Nephron (organoid): ENCODE measurements at regions not wholly inside any gene's neighbourhood (a gene's known extent, or its start where the extent isn't known, plus 50 kb on each side); places are given as distances from the start of the nearest gene placed in this dataset.
A peak's percentile ranks its signal among the peaks of the same experiment; 100 is the strongest.

Experiments
- H3K27ac Mint-ChIP-seq, 3 experiments: 2 replicates each; pipeline ENCODE4 v1.8.0; 2020; ENCODE audit warnings: mixed read lengths in 3 of 3, mild to moderate bottlenecking in 2 of 3, moderate library complexity in 1 of 3
- H3K27me3 Mint-ChIP-seq: 2 replicates; pipeline ENCODE4 v1.8.0; 2021; ENCODE audit warnings: low read depth, mild to moderate bottlenecking, moderate library complexity, mixed read lengths
- H3K36me3 Mint-ChIP-seq: 2 replicates; pipeline ENCODE4 v1.8.0; 2020; ENCODE audit warnings: low read depth, mixed read lengths
- H3K4me1 Mint-ChIP-seq: 2 replicates; pipeline ENCODE4 v1.8.0; 2020; ENCODE audit warnings: mixed read lengths
- H3K4me3 Mint-ChIP-seq, 3 experiments: 2 replicates each; pipeline ENCODE4 v1.8.0; 2020; ENCODE audit warnings: mild to moderate bottlenecking in 3 of 3, mixed read lengths in 3 of 3, moderate library complexity in 2 of 3
- H3K9me3 Mint-ChIP-seq: 2 replicates; pipeline ENCODE4 v1.8.0; 2020; ENCODE audit warnings: mixed read lengths
- TF ChIP-seq, protein P1 (sequence below), 3 experiments: fragments of 200-600 bp; sonication (generic); IDR thresholded peaks; one replicate each; pipeline ENCODE4 v1.5.0; 2021; ENCODE audit warnings: antibody characterized with exemption in 3 of 3; ENCODE audit not compliant: unreplicated experiment in 3 of 3

DNA sequence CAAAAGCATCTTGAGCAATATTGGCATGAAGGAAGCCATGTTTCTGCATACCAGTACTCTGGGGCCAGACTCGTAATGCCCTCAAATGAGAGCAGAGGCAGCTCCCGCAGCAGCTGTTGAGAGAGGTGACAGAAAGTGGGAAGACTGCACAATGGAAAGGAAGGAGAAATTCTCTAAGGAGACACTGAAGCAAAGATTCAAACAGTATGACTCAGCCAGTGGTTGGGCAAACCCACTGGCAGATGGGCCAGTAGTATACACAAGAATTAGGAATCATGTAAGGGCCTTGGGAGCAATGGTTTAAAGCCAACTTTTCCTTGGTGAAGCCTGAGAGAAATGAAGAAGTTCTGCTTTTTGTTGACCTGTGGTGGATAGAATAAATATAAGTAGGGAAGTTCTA lies 2092.7 kb upstream of the PIK3C3 start:
- peaks cover 2% of the 10 kb centered on the region for H3K9me3 Mint-ChIP-seq
- no peak overlapping the region for H3K27ac Mint-ChIP-seq
- no peaks in the 10 kb centered on the region for H3K36me3 Mint-ChIP-seq
- TF ChIP-seq, protein P1, sequence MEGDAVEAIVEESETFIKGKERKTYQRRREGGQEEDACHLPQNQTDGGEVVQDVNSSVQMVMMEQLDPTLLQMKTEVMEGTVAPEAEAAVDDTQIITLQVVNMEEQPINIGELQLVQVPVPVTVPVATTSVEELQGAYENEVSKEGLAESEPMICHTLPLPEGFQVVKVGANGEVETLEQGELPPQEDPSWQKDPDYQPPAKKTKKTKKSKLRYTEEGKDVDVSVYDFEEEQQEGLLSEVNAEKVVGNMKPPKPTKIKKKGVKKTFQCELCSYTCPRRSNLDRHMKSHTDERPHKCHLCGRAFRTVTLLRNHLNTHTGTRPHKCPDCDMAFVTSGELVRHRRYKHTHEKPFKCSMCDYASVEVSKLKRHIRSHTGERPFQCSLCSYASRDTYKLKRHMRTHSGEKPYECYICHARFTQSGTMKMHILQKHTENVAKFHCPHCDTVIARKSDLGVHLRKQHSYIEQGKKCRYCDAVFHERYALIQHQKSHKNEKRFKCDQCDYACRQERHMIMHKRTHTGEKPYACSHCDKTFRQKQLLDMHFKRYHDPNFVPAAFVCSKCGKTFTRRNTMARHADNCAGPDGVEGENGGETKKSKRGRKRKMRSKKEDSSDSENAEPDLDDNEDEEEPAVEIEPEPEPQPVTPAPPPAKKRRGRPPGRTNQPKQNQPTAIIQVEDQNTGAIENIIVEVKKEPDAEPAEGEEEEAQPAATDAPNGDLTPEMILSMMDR (IDR thresholded peaks at IDR 0.05; ENCODE audit: unreplicated experiment in 3 of 3): no peak
- no peak overlapping the region for H3K4me3 Mint-ChIP-seq
- H3K4me1 Mint-ChIP-seq: peaks cover 4% of the 10 kb centered on the region
- H3K27me3 Mint-ChIP-seq: no peaks in the 10 kb centered on the region

- Mint-ChIP-seq H3K4me3 (no peak overlapping the region), H3K27me3 (no peaks in the 10 kb centered on the region)
These were observed 2100.7 kb upstream of the PIK3C3 start for GRCh38 chr18:39854291-39854690.

DNA sequence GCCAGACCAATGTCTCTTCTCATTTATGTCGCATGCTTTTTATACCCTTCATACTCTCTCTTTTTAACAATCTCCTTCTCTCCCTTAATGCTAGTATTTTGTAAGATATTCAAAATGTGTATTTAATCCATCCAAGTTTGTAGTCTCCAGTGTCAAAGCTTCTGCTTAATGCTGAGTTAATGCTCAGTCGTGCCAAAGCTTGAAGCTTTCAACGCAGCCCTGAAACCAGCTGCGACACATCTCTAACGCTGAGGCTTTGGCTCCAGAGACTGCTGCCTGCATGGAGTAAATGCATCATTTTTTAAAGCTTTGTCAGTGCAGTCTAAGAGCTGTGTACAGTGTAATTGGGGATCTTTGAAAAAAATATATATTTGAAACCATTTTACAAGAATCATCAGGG lies 2108.8 kb upstream of the PIK3C3 start:
- TF ChIP-seq, protein P1 (IDR thresholded peaks at IDR 0.05; ENCODE audit: unreplicated experiment in 3 of 3): no peak
- Mint-ChIP-seq H3K9me3 (no peaks in the 10 kb centered on the region), H3K4me1 (peaks cover 47% of the 10 kb centered on the region), H3K4me3 (peak overlapping the region; percentile 1 to 12 (median 11)), H3K27ac (peak overlapping the region; percentile 71 to 82 (median 75)), H3K36me3 (no peaks in the 10 kb centered on the region), H3K27me3 (peaks cover 5% of the 10 kb centered on the region)

More at GRCh38 chr18:39854291-39854690, 2100.7 kb upstream of the PIK3C3 start:
- Mint-ChIP-seq H3K27ac (no peak overlapping the region), H3K36me3 (no peaks in the 10 kb centered on the region), H3K4me1 (no peaks in the 10 kb centered on the region), H3K9me3 (peaks cover 2% of the 10 kb centered on the region)
- TF ChIP-seq, protein P1 (IDR thresholded peaks at IDR 0.05; ENCODE audit: unreplicated experiment in 3 of 3): no peak

GRCh38 chr18:39845631-39846030 lies 2109.4 kb upstream of the PIK3C3 start:
- Mint-ChIP-seq H3K27me3 (peaks cover 5% of the 10 kb centered on the region), H3K36me3 (no peaks in the 10 kb centered on the region), H3K4me1 (peaks cover 53% of the 10 kb centered on the region), H3K4me3 (peak overlapping the region in 1 of 3 experiments; percentile 16), H3K27ac (peak overlapping the region; percentile 40 to 75 (median 71)), H3K9me3 (no peaks in the 10 kb centered on the region)
- TF ChIP-seq, protein P1 (IDR thresholded peaks at IDR 0.05; ENCODE audit: unreplicated experiment in 3 of 3): no peak

DNA sequence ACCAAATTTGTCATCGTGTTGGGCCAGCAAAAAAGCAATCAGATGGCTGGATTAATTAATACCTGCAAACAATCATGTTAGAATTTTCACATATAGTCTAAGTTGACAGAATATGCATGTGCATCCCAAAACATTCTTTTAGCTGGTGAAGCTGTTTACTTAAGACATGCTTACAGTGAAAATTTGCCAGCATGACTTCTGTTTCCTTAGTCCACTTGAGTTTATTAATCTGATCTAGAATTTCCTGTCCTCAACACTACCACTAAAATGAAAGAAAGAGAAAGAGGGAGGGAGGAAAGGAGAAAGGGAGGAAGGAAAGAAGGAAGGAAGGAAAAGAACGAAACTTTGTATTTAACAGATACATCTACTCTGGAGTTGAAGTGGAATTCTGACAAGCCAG lies 2109.9 kb upstream of the PIK3C3 start:
- no peaks in the 10 kb centered on the region for H3K9me3 Mint-ChIP-seq
- TF ChIP-seq, protein P1 (IDR thresholded peaks at IDR 0.05; ENCODE audit: unreplicated experiment in 3 of 3): no peak
- no peak overlapping the region for H3K4me3 Mint-ChIP-seq
- no peaks in the 10 kb centered on the region for H3K36me3 Mint-ChIP-seq
- peaks cover 58% of the 10 kb centered on the region for H3K4me1 Mint-ChIP-seq
- peaks cover 5% of the 10 kb centered on the region for H3K27me3 Mint-ChIP-seq
- H3K27ac Mint-ChIP-seq: peak overlapping the region; percentile 40 to 75 (median 71)

- H3K27ac Mint-ChIP-seq: peak overlapping the region in 2 of 3 experiments; percentile 47 to 71
- H3K27me3 Mint-ChIP-seq: peaks cover 3% of the 10 kb centered on the region
- peaks cover 68% of the 10 kb centered on the region for H3K4me1 Mint-ChIP-seq
- no peaks in the 10 kb centered on the region for H3K36me3 Mint-ChIP-seq
- H3K9me3 Mint-ChIP-seq: no peaks in the 10 kb centered on the region
- TF ChIP-seq, protein P1 (IDR thresholded peaks at IDR 0.05; ENCODE audit: unreplicated experiment in 3 of 3): no peak
- H3K4me3 Mint-ChIP-seq: peak overlapping the region; percentile 26 to 92 (median 35)
These were observed 2111.5 kb upstream of the PIK3C3 start for GRCh38 chr18:39843546-39843945.
